Upper lobe of left lung (tissue), 6 donors: ENCODE measurements at regions not wholly inside any gene's neighbourhood (a gene's known extent, or its start where the extent isn't known, plus 50 kb on each side); places are given as distances from the start of the nearest gene placed in this dataset.

ENCODE experiments used
- ATAC-seq, 2 donors: fragments of 200-7000 bp; cut with Tn5 transposase; one replicate each; pipeline ENCODE4 v1.9.1; 2022; ENCODE audit warnings: mild to moderate bottlenecking in 2 of 2, moderate library complexity in 2 of 2; ENCODE audit not compliant: low FRiP score in 2 of 2
- DNase-seq, 2 donors: peaks; one replicate each; pipeline ENCODE4 v3.0.0-alpha.2; 2019 to 2020
- H3K27ac ChIP-seq, 4 donors: fragments of 200-600 bp; sonication (generic); one replicate each; pipeline ENCODE4 v1.5.1; 2016 to 2019
- H3K27me3 ChIP-seq, 4 donors: fragments of 200-600 bp; sonication (generic); one replicate each; pipeline ENCODE4 v1.5.1; 2017 to 2019
- H3K36me3 ChIP-seq, 4 donors: fragments of 200-600 bp; sonication (generic); one replicate each; pipeline ENCODE4 v1.5.1; 2016 to 2019
- H3K4me1 ChIP-seq, 4 donors: fragments of 200-600 bp; sonication (generic); one replicate each; pipeline ENCODE4 v1.5.1; 2018 to 2019
- H3K4me3 ChIP-seq, 4 donors: fragments of 200-600 bp; sonication (generic); one replicate each; pipeline ENCODE4 v1.5.1; 2017 to 2019; ENCODE audit warnings: mild to moderate bottlenecking in 2 of 4, moderate library complexity in 1 of 4
- H3K9me3 ChIP-seq, 4 donors: fragments of 200-600 bp; sonication (generic); one replicate each; pipeline ENCODE4 v1.5.1; 2018 to 2019
- CTCF ChIP-seq, 6 experiments: fragments of 450-650 bp in 4 of 6; fragments of 200-600 bp in 2 of 6; sonication (generic) in 2 of 6; IDR thresholded peaks; one replicate each; pipeline ENCODE4 v1.5.1; 2016 to 2019; ENCODE audit warnings: antibody characterized with exemption in 6 of 6
- EP300 ChIP-seq, 4 donors: sonication (generic); formaldehyde crosslinking; IDR thresholded peaks; one replicate each; pipeline ENCODE4 v1.5.1; 2017; ENCODE audit warnings: antibody characterized with exemption in 4 of 4, control low read depth in 2 of 4
- POLR2A ChIP-seq, 4 donors: fragments of 450-650 bp; IDR thresholded peaks; one replicate each; pipeline ENCODE4 v1.5.1; 2016 to 2017; ENCODE audit warnings: antibody characterized with exemption in 4 of 4, mild to moderate bottlenecking in 2 of 4
- POLR2AphosphoS5 ChIP-seq, 2 donors: sonication (generic); formaldehyde crosslinking; IDR thresholded peaks; one replicate each; pipeline ENCODE4 v1.5.1; 2017; ENCODE audit warnings: antibody characterized with exemption in 2 of 2
- WGBS, 2 donors: methylation state at CpG; one replicate each; pipeline ENCODE4 v1.1.5; 2017 to 2018; 5-methylcytosine and 5-hydroxymethylcytosine counted together
- donor health status: DM: no; HTN: no; CAD: no; lungs with moderate emphysema.
- donor health status: DM: no; HTN: yes; CAD: no; lungs with severe emphysema.

GRCh38 chrX:33735182-33735581 is 396.9 kb downstream of the FAM47A start:
- H3K4me3 ChIP-seq: no peak overlapping the region
- TF ChIP-seq CTCF (IDR thresholded peaks at IDR 0.05) (no peak), POLR2AphosphoS5 (IDR thresholded peaks at IDR 0.05) (no peak), EP300 (IDR thresholded peaks at IDR 0.05) (no peak), POLR2A (IDR thresholded peaks at IDR 0.05) (no peak)
- no peaks in the 10 kb centered on the region for H3K36me3 ChIP-seq
- H3K9me3 ChIP-seq: no peaks in the 10 kb centered on the region
- no peak for DNase-seq
- no peak for ATAC-seq
- H3K27me3 ChIP-seq: no peaks in the 10 kb centered on the region
- WGBS, 2 donors: 47 to 72% methylated on average over 1 of the region's 1 CpG
- no peak overlapping the region for H3K27ac ChIP-seq
- H3K4me1 ChIP-seq: no peaks in the 10 kb centered on the region

DNA sequence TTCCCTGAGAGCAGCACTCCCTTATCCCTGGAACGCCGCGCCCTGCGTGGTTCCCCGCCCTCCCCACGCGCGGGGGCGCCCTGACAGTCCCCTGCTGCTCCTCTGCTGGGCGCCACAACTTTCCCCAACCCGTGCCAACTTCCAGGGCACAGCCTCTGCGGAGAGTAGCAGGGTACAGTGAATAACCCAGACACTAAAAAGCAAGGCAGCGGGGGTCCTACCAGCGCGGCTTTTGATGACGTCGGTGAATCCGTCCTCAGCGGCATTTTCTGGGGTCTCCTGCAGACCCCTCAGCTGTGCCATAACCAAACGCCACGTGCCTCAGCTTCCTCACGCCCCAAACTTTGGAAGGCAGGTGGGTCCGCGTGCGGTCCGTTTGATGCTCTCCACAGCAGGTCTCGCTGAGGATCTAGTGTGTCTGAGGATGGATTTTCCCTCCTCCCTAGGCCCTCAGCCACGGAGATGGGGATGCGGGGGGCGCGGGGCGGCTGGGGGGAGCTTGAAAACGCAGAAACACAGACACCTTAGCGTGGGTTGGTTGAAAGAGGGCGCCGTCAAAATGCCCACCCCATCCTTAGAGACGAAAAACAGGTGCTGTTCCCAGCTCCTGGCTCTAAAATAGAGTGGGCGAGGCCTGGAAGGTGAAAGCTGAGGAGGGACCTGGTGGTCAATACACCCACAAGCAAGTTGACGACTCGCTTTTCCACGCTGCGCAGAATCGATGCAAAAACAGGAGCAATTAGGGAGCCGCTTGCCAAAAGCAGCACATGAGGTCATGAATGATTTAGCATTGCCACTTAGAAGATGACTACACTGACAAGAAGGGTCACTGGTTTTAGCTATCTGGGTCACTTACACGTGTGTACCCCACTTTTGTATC is 405.6 kb downstream of the FAM47A start:
- Histone ChIP-seq H3K36me3 (no peaks in the 10 kb centered on the region), H3K9me3 (no peaks in the 10 kb centered on the region), H3K4me1 (no peaks in the 10 kb centered on the region), H3K27ac (no peak overlapping the region), H3K27me3 (no peaks in the 10 kb centered on the region), H3K4me3 (peak overlapping the region; percentile 9 to 39 (median 26))
- peak in 1 of 2 donors; percentile 38 for DNase-seq
- no peak for ATAC-seq
- no peak for TF ChIP-seq POLR2A (IDR thresholded peaks at IDR 0.05)
- no peak for TF ChIP-seq CTCF (IDR thresholded peaks at IDR 0.05)
- TF ChIP-seq POLR2AphosphoS5 (IDR thresholded peaks at IDR 0.05): no peak
- TF ChIP-seq EP300 (IDR thresholded peaks at IDR 0.05): no peak
- WGBS, 2 donors: 38 to 39% methylated on average over 13 to 39 of the region's 45 CpGs

GRCh38 chrX:33725535-33726210 is 406.4 kb downstream of the FAM47A start:
- Histone ChIP-seq H3K4me3 (peak overlapping the region; percentile 9 to 39 (median 26)), H3K4me1 (no peaks in the 10 kb centered on the region), H3K9me3 (no peaks in the 10 kb centered on the region), H3K27ac (no peak overlapping the region), H3K27me3 (no peaks in the 10 kb centered on the region), H3K36me3 (no peaks in the 10 kb centered on the region)
- WGBS, 2 donors: 8 to 20% methylated on average over 9 to 15 of the region's 15 CpGs
- DNase-seq: peak in 1 of 2 donors; percentile 40
- TF ChIP-seq POLR2AphosphoS5 (IDR thresholded peaks at IDR 0.05) (no peak), EP300 (IDR thresholded peaks at IDR 0.05) (no peak), CTCF (IDR thresholded peaks at IDR 0.05) (no peak), POLR2A (IDR thresholded peaks at IDR 0.05) (no peak)
- ATAC-seq: no peak

DNA sequence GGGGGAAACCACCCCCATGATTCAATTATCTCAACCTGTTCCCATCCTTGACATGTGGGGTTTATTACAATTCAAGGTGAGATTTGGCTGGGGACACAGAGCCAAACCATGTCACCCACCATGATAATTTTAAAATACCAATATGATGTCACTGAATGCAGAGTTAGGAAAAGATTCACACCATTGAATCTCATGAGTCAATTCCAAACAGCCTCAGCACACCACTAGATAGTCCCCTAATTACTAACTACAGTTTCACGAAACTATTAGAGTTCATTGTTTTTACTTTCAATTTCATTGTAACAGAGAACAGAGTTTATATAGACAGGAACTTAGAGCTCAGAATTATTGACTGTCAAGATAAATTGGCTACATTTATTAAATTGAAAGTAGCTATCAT is 410.2 kb downstream of the FAM47A start:
- Histone ChIP-seq H3K4me1 (no peaks in the 10 kb centered on the region), H3K27me3 (no peaks in the 10 kb centered on the region), H3K27ac (no peak overlapping the region), H3K36me3 (no peaks in the 10 kb centered on the region), H3K4me3 (no peak overlapping the region), H3K9me3 (no peaks in the 10 kb centered on the region)
- 76 to 92% methylated on average over 1 of the region's 1 CpG for WGBS, 2 donors
- DNase-seq (no peak), ATAC-seq (no peak)
- no peak for TF ChIP-seq EP300 (IDR thresholded peaks at IDR 0.05)
- TF ChIP-seq CTCF (IDR thresholded peaks at IDR 0.05): no peak
- TF ChIP-seq POLR2A (IDR thresholded peaks at IDR 0.05): no peak
